ENCODE measurements at regions not wholly inside any gene's neighbourhood (a gene's known extent, or its start where the extent isn't known, plus 50 kb on each side); places are given as distances from the start of the nearest gene placed in this dataset.

DNA sequence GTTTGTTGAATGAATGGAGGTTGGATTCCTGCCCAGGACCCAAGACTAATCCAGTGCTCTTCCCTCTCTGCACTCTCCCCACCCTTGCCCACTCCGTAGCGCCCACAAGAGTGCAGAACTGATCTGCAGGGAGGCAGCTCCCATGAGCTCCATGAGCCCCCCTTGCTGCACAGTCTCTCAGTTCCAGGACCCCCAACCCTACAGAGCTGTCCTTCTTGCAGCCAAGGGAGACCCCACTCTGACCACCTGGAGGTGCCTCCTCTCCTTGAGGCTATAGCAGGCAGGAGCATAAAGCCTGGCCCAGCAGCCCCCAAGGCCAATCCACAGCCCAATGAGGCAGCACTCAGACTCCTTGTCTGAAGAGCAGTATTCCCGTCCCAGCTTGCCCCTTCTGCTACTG lies 209.2 kb upstream of the ZC3H12A start:
- TF ChIP-seq REST (IDR thresholded peaks at IDR 0.05; ENCODE audit: insufficient replicate concordance, low read depth), result no peak
- no peak for TF ChIP-seq GABPA (IDR thresholded peaks at IDR 0.05; ENCODE audit: low read depth)
- TF ChIP-seq, protein P1, sequence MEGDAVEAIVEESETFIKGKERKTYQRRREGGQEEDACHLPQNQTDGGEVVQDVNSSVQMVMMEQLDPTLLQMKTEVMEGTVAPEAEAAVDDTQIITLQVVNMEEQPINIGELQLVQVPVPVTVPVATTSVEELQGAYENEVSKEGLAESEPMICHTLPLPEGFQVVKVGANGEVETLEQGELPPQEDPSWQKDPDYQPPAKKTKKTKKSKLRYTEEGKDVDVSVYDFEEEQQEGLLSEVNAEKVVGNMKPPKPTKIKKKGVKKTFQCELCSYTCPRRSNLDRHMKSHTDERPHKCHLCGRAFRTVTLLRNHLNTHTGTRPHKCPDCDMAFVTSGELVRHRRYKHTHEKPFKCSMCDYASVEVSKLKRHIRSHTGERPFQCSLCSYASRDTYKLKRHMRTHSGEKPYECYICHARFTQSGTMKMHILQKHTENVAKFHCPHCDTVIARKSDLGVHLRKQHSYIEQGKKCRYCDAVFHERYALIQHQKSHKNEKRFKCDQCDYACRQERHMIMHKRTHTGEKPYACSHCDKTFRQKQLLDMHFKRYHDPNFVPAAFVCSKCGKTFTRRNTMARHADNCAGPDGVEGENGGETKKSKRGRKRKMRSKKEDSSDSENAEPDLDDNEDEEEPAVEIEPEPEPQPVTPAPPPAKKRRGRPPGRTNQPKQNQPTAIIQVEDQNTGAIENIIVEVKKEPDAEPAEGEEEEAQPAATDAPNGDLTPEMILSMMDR (IDR thresholded peaks at IDR 0.05; ENCODE audit: insufficient read depth, low read length), result no peak
- no peak for TF ChIP-seq SPI1 (IDR thresholded peaks at IDR 0.05; ENCODE audit: borderline replicate concordance, low read depth)
- TF ChIP-seq POLR2AphosphoS5 (IDR thresholded peaks at IDR 0.05; ENCODE audit: low read depth), result no peak
- DNase-seq (ENCODE audit: low read depth in 1 of 2, low spot score in 1 of 2), result no peak
- H3K4me3 ChIP-seq (replicated peaks; ENCODE audit: insufficient read depth, low read length), result no peak overlapping the region
- H3K27ac ChIP-seq (replicated peaks), result no peak overlapping the region
- no peaks in the 10 kb centered on the region for H3K27me3 ChIP-seq (ENCODE audit: insufficient read depth, poor library complexity, severe bottlenecking)

GRCh38 chr1:37265786-37266667 lies 208.4 kb upstream of the ZC3H12A start:
- no peak for DNase-seq (ENCODE audit: low read depth in 1 of 2, low spot score in 1 of 2)

More at GRCh38 chr1:37265786-37266667, 208.4 kb upstream of the ZC3H12A start:
- TF ChIP-seq SPI1 (IDR thresholded peaks at IDR 0.05; ENCODE audit: borderline replicate concordance, low read depth), result no peak
- no peak for TF ChIP-seq POLR2AphosphoS5 (IDR thresholded peaks at IDR 0.05; ENCODE audit: low read depth)
- no peak for TF ChIP-seq REST (IDR thresholded peaks at IDR 0.05; ENCODE audit: insufficient replicate concordance, low read depth)
- TF ChIP-seq, protein P1 (IDR thresholded peaks at IDR 0.05; ENCODE audit: insufficient read depth, low read length), result no peak
- TF ChIP-seq GABPA (IDR thresholded peaks at IDR 0.05; ENCODE audit: low read depth), result no peak
- Histone ChIP-seq H3K27me3 (ENCODE audit: insufficient read depth, poor library complexity, severe bottlenecking) (no peaks in the 10 kb centered on the region), H3K27ac (replicated peaks) (no peak overlapping the region), H3K4me3 (replicated peaks; ENCODE audit: insufficient read depth, low read length) (no peak overlapping the region)
